H4 (cell line): ENCODE measurements at regions not wholly inside any gene's neighbourhood (a gene's known extent, or its start where the extent isn't known, plus 50 kb on each side); places are given as distances from the start of the nearest gene placed in this dataset.
"Not testable (repeated sequence)": the region's sequence is repeated elsewhere in the genome, so short reads cannot be mapped to it uniquely, and the experiment has no call there.

ENCODE experiments used
- DNase-seq: peaks from one replicate; pipeline ENCODE4 v3.0.0-alpha.2; 2015; ENCODE audit warnings: low spot score

DNA sequence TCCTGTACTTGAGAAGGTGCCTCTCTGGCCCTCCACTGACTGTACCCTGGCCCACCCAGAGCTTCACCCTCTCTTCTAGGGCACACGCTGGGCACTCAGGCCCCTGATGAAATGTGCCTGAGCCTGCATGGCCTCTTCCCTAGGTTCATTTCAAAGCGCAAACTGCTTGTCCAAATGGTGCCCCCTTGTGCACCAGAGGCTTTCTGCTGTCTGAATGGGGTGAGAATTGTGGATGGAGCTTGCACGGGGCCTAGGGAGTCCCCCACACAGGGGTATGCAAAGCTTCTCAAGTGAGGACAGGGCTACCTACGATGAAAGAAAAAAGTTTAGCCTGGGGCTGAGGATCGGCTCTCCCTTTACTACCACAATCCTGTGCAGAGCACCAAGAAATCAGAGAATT lies 116.9 kb upstream of the ZNF337 start:
- not testable (repeated sequence) for DNase-seq

DNA sequence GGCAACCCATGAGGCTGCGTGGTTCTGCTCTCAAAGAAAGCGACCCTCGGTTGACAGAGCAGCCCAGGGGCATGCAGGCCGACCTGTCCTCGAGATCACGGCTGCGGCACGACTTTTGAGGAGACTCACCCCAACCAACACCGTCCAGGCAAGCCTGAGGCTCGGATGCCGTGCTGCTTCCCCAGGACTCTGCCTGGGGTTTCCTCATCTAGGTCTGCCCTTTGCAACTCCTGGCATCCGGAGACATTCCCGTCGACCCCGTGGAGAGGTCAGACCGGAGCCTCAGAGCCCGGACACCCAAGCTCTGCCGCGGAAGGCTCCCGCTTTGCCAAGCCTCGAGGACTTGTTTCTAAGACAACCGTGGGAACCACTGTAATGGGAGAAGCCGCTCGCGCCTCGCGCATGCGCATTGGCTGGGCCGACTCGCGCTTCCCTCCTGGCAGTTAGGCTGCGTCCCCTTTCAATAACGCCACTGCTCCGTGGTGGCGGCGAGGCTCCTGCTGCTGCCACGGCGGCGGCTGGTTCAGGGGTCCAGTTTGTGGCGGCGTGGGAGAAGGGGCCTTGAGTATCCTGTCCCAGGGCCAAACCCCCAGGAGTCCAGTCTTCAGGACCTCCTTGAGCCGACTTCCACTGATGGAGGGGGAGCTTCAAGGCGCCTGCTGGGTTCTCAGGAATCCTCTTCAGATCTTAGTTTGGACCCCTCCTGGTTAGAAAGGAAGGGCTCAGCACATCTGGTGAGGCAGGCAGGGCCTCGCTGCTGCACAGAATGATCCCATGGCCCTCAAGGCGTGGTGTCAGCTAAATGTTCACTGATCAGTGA lies 101.7 kb upstream of the ZNF337 start:
- not testable (repeated sequence) for DNase-seq

DNA sequence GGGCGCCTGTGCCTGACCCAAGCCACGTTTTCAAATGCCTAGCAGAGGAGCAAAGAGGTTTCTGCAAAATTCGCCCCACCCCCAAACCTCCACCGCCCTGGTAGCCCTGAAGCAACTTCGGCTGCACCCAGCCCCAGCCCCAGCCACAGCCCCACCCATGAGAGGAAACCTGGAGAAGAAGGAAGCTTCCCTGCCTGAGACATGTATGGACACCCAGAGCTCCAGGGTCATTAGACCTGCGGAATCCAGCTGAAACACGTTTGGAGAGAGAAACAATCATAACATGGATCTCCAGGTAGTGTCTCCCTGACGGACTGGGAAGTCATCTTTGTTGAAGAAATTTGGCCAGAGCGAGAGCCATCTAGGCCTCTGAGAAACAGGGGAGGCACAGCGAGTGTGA lies 100.4 kb upstream of the ZNF337 start:
- DNase-seq = not testable (repeated sequence)

DNA sequence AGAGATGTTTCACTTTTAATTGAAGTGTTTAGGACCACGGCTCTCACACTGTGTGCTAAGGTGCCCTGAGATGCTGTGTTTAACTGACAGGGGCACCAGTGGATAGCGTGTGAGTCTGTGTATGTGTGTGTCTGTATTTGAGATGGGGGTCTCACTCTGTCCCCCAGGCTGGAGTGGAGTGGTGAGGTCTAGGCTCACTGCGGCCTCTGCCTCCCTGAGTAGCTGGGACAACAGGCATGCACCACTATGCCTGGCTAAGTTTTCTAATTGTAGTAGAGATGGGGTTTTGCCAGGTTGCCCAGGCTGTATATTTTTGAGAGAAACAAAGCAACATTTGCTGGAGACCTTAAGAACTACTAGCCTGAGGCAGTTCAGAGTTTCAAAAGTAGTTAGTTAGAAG lies 80.6 kb upstream of the ZNF337 start:
- not testable (repeated sequence) for DNase-seq

DNA sequence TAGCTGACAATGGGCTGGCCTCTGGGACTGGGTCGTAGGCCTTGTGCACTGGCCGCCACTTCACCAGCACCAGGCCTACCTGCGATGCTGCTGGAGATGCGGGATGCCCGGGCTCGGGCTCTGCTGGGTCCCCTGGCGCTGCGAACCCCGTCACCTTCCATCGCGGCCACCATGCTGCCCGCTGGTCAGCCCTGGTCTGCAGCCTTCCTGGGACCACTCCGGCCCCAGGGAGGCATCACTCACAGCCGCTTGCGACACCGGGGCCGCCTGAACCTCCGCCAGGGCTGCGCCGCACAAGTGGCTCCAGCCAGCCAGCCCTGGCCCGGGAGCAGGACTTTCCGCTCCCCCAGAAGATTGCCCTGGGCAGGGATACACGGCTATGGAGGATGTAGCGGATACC lies 78.1 kb upstream of the ZNF337 start:
- not testable (repeated sequence) for DNase-seq

DNA sequence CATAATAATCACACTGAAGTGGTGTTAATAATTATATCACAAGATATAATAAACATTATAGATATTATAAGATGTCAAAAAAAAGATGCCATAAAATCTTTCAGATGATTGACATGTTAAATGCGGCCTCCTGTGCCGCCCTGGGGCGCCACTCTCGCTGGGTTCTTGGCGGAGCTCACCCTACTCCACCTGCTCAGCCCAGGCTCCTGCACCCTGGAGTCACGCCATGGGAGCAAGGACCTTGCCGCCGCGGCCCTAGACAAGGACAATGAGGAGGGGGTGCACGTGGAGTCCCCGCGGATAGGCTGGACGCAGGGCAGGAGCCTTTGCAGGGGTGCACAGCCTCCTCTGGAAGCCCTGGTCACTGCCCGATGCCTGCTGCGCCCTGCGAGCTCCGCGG lies 77.5 kb upstream of the ZNF337 start:
- not testable (repeated sequence) for DNase-seq

DNA sequence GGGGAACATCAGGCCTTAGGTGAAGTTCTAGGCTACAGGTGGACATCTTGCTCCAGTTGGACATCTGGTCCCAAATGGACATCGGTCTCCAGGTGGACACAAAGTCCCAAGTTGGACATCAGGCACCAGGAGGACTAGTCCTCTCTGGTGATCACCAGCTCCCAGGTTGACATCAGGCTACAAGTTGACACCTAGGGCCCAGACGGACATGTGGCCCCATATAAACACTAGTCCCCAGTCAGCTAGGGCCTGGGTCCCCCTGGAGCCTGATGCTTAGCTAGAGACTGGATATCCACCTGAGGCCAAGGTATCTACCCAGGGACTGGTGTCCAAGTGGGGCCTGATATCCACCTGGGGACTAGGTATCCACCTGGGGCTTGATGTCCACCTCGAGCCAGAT lies 75.8 kb upstream of the ZNF337 start:
- not testable (repeated sequence) for DNase-seq

DNA sequence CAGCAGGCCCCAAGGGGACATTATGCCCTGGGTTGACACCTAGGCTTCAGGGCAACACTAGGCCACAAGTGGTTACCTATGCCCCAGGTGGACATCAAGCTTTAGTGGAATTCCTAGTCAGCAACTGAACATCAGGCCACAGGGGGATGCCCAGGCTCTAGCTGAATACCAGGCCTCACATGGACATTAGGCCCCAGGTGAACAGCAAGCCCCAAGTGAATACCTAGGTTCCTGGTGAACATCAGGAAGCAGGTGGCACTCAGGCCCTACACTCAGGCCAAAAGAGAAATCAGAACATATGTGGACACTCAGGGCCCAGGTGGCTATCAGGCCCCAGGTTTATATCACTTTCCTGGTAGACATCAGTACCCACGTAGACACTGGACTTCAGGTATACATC lies 75.2 kb upstream of the ZNF337 start:
- not testable (repeated sequence) for DNase-seq

DNA sequence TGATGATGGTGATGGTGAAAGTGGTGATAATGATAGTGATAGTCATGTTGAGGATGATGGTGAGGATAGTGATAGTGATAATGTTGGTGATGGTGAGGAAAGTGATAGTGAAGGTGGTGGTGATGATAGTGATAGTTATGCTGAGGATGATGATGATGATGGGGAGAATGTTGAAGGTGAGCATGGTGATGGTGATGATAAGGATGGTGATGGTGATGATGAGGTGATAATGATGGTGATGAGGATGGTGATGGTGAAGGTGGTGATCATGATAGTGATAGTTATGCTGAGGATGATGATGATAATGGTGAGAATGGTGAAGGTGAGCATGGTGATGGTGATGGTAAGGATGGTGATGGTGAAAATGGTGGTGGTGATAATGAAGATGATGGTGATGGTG lies 64.9 kb upstream of the ZNF337 start:
- DNase-seq = no peak

DNA sequence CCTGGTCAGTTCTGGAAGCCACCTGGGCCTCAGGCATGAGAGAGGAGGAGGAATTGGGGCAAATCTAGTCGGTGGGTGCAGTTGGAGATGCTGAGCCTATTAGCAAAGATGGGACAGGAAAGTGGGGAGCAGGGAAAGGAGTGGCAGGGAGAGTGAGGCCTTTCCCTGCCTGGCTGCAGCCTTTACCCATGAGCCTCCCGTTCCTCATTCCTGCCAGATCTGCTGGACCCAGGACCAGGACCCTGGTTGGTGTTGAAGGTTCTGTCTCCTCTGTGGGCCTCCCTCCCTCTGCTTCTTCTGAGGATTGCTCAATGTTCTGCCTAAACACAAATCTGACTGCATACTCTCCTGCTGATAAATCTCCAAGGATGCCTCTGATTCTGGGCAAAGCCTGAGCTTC lies 64.4 kb upstream of the ZNF337 start:
- DNase-seq = not testable (repeated sequence)

DNA sequence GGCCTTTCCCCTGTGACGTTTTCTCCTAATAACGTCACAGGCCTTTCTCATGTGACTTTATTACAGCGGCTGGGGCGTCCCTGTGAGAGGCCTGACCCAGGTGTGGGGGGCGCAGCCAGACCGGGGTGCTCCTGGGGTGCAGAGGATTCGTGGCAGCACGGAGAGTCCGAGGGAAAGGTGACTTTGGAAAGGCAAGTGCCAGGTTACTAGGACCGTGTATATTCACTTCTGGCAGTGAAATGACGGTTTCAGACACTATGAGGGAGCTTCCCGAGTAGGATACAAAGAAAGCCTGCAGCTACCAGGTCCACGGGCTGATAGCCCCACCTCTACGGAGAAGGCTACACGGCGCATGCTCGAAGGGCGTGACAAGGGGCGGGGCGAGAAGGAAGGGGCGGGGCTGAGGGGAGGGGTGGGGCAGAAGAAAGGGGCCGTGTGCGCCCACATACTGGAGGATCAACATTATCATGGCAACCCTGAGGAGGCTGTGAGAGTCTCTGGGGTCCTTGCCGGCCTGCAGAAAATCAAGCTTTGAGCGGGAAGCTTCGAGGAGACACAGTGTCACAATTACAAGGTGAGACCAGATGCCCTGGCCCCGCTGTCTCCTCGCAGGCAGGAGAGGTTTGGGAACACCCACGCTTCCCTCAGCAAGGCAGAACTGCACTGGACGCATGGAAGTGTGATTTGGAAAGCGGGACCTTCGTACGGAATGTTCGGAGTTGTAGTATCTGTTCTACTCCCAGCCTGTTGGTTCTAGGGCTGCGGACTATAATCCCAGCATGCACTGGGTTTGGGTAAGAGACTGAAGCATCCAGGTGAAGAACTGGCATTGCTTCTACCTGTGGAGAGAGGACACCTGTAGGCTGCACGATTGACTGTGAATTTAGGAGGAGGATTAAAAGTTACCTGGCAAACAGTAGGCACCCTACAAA lies 54.4 kb upstream of the ZNF337 start:
- DNase-seq = no peak

DNA sequence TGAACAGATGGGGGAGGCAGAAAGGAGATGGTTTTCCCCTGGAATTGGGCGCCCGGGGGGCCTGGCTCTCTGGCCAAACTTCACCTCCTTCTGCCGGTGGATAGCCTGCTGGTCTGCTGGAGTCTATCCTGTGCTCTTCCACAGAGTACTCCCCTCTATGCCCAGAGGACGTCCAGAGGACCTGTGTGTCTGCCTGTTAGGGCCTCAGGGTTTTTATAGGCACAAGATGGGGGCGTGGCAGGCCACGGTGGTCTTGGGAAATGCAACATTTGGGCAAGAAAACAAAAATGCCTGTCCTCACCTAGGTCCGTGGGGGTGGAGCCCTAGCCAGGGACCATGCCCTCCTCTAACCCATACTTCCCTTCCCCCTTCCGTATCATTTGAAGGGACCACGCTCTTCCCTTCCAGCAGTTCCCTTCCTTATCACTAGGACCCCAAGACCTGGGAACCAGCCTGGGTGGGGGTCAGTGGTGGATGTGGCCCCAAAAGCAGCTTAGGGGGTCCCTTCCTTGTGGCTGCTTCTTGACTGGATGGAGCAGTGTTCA lies 53.6 kb upstream of the ZNF337 start:
- no peak for DNase-seq

DNA sequence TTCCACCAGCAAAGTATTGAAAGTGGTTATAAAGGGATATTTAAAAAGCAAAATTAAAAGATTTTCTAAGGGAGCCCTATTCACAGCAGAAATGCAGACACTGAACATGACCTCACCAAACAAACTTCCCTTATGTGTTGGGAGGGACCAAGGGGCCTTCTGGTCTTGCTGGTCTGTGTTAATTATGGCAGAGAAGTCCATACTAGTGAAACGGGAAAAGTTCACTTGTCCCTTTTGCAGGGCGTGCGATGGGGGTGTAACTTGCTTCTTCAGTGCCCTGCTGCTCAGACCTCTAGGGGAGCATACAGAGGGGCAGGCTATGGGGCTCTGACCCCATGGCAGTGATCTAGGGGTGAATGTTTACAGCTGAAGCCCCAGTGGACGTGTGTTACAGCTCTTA lies 53.0 kb upstream of the ZNF337 start:
- DNase-seq = no peak
